ENCODE measurements at regions not wholly inside any gene's neighbourhood (a gene's known extent, or its start where the extent isn't known, plus 50 kb on each side); places are given as distances from the start of the nearest gene placed in this dataset.

GRCh38 chr6:105591053-105591452 is 188.2 kb upstream of the PREP start:
- DNase-seq (ENCODE audit: low spot score): no peak
- intact Hi-C loops (cut with DNase I): no loop called here

GRCh38 chr6:105588123-105588710 is 185.3 kb upstream of the PREP start:
- no peak for DNase-seq (ENCODE audit: low spot score)
- intact Hi-C loops (cut with DNase I): no loop called here

GRCh38 chr6:105587349-105588122 is 184.7 kb upstream of the PREP start:
- intact Hi-C loops (cut with DNase I): no loop called here
- no peak for DNase-seq (ENCODE audit: low spot score)

- intact Hi-C loops (cut with DNase I): no loop called here
- DNase-seq (ENCODE audit: low spot score): no peak
These were observed 175.4 kb upstream of the PREP start for GRCh38 chr6:105578179-105578707.

- intact Hi-C loops (cut with DNase I): no loop called here
- no peak for DNase-seq (ENCODE audit: low spot score)
These were observed 170.7 kb upstream of the PREP start for GRCh38 chr6:105573556-105573955.

GRCh38 chr6:105573138-105573537 is 170.3 kb upstream of the PREP start:
- intact Hi-C loops (cut with DNase I): no loop called here
- DNase-seq (ENCODE audit: low spot score): no peak

GRCh38 chr6:105570416-105570815 is 167.5 kb upstream of the PREP start:
- intact Hi-C loops (cut with DNase I): no loop called here
- no peak for DNase-seq (ENCODE audit: low spot score)

- intact Hi-C loops (cut with DNase I): no loop called here
- no peak for DNase-seq (ENCODE audit: low spot score)
These were observed 166.8 kb upstream of the PREP start for GRCh38 chr6:105569706-105570105.

GRCh38 chr6:105568751-105569150 is 165.9 kb upstream of the PREP start:
- intact Hi-C loops (cut with DNase I): no loop called here
- DNase-seq (ENCODE audit: low spot score): no peak

GRCh38 chr6:105568142-105568541 is 165.3 kb upstream of the PREP start:
- intact Hi-C loops (cut with DNase I): no loop called here
- DNase-seq (ENCODE audit: low spot score): no peak

- intact Hi-C loops (cut with DNase I): no loop called here
- DNase-seq (ENCODE audit: low spot score): no peak
These were observed 164.3 kb upstream of the PREP start for GRCh38 chr6:105567140-105567539.

GRCh38 chr6:105566503-105566902 is 163.6 kb upstream of the PREP start:
- intact Hi-C loops (cut with DNase I): no loop called here

GRCh38 chr6:105564121-105564902 is 161.4 kb upstream of the PREP start:
- DNase-seq (ENCODE audit: low spot score): no peak
- intact Hi-C loops (cut with DNase I): no loop called here

More at GRCh38 chr6:105566503-105566902, 163.6 kb upstream of the PREP start:
- no peak for DNase-seq (ENCODE audit: low spot score)

GRCh38 chr6:105562027-105562426 is 159.1 kb upstream of the PREP start:
- intact Hi-C loops (cut with DNase I): no loop called here
- DNase-seq (ENCODE audit: low spot score): no peak

GRCh38 chr6:105561486-105561885 is 158.6 kb upstream of the PREP start:
- no peak for DNase-seq (ENCODE audit: low spot score)
- intact Hi-C loops (cut with DNase I): no loop called here

- no peak for DNase-seq (ENCODE audit: low spot score)
- intact Hi-C loops (cut with DNase I): no loop called here
These were observed 157.8 kb upstream of the PREP start for GRCh38 chr6:105560611-105561066.

GRCh38 chr6:105557291-105557690 is 154.4 kb upstream of the PREP start:
- no peak for DNase-seq (ENCODE audit: low spot score)

GRCh38 chr6:105553171-105553570 is 150.3 kb upstream of the PREP start:
- no peak for DNase-seq (ENCODE audit: low spot score)
- intact Hi-C loops (cut with DNase I): no loop called here

More at GRCh38 chr6:105557291-105557690, 154.4 kb upstream of the PREP start:
- intact Hi-C loops (cut with DNase I): no loop called here

- intact Hi-C loops (cut with DNase I): no loop called here
- DNase-seq (ENCODE audit: low spot score): no peak
These were observed 148.2 kb upstream of the PREP start for GRCh38 chr6:105550955-105551620.

- intact Hi-C loops (cut with DNase I): no loop called here
- no peak for DNase-seq (ENCODE audit: low spot score)
These were observed 143.9 kb upstream of the PREP start for GRCh38 chr6:105546754-105547153.

Data from cardiac septum (tissue), 1 donor.